Cardiac fibroblast (primary cell): ENCODE measurements at regions not wholly inside any gene's neighbourhood (a gene's known extent, or its start where the extent isn't known, plus 50 kb on each side); places are given as distances from the start of the nearest gene placed in this dataset.
"Not testable (repeated sequence)": the region's sequence is repeated elsewhere in the genome, so short reads cannot be mapped to it uniquely, and the experiment has no call there.

ENCODE experiments used
- DNase-seq, 2 donors: peaks; one replicate each; pipeline versions ENCODE4 v3.0.0 to v3.0.0-alpha.2; 2010; ENCODE audit warnings: low read depth in 2 of 2
- H3K4me3 ChIP-seq, 2 donors: replicated peaks in 1 of 2; 1 replicate in 1 of 2; 2 replicates in 1 of 2; pipeline ENCODE4 v1.5.1; 2011; ENCODE audit warnings: low read depth in 2 of 2, low read length in 2 of 2, mild to moderate bottlenecking in 2 of 2, moderate library complexity in 1 of 2
- CTCF ChIP-seq: IDR thresholded peaks from one replicate; pipeline ENCODE4 v1.5.1; 2011; ENCODE audit warnings: low read depth, mild to moderate bottlenecking, low read length, inconsistent platforms

GRCh38 chr2:131658769-131659131, 131.1 kb downstream of the CCDC74A start:
- no peak for DNase-seq
- H3K4me3 ChIP-seq: no peak overlapping the region
- no peak for TF ChIP-seq CTCF

- TF ChIP-seq CTCF: no peak
- peak; percentile 22 to 40 for DNase-seq
- no peak overlapping the region for H3K4me3 ChIP-seq
These were observed 131.5 kb downstream of the CCDC74A start for GRCh38 chr2:131659168-131659572.

- DNase-seq: peak in 1 of 2 donors; percentile 14
- H3K4me3 ChIP-seq: not testable (repeated sequence)
These were observed 133.6 kb downstream of the CCDC74A start for GRCh38 chr2:131661101-131661782.

GRCh38 chr2:131661884-131662535, 134.3 kb downstream of the CCDC74A start:
- DNase-seq: peak in 1 of 2 donors; percentile 25

GRCh38 chr2:131663501-131663900, 135.8 kb downstream of the CCDC74A start:
- not testable (repeated sequence) for DNase-seq, H3K4me3 ChIP-seq

More at GRCh38 chr2:131661884-131662535, 134.3 kb downstream of the CCDC74A start:
- H3K4me3 ChIP-seq: not testable (repeated sequence)

- H3K4me3 ChIP-seq, DNase-seq: not testable (repeated sequence)
These were observed 138.0 kb downstream of the CCDC74A start for GRCh38 chr2:131665716-131666115.

- H3K4me3 ChIP-seq: not testable (repeated sequence)
- peak; percentile 86 to 91 for DNase-seq
These were observed 141.3 kb downstream of the CCDC74A start for GRCh38 chr2:131668794-131669540.

- DNase-seq, H3K4me3 ChIP-seq: not testable (repeated sequence)
These were observed 144.3 kb downstream of the CCDC74A start for GRCh38 chr2:131671841-131672470.

- H3K4me3 ChIP-seq: not testable (repeated sequence)
- TF ChIP-seq CTCF: peak; percentile 65
- DNase-seq: peak; percentile 53 to 77
These were observed 145.0 kb downstream of the CCDC74A start for GRCh38 chr2:131672471-131673399.
